ENCODE measurements at regions not wholly inside any gene's neighbourhood (a gene's known extent, or its start where the extent isn't known, plus 50 kb on each side); places are given as distances from the start of the nearest gene placed in this dataset.
"Not testable (repeated sequence)": the region's sequence is repeated elsewhere in the genome, so short reads cannot be mapped to it uniquely, and the experiment has no call there.

- no peak for FAIRE-seq
- DNase-seq (ENCODE audit: extremely low spot score, insufficient read length, low read depth), result no peak
Observed at GRCh38 chr9:102941868-102942267, 53.3 kb upstream of the CYLC2 start.

- DNase-seq (ENCODE audit: extremely low spot score, insufficient read length, low read depth), result no peak
- no peak for FAIRE-seq
Observed at GRCh38 chr9:102922526-102922925, 72.6 kb upstream of the CYLC2 start.

GRCh38 chr9:102911185-102911584 lies 83.9 kb upstream of the CYLC2 start:
- DNase-seq (ENCODE audit: extremely low spot score, insufficient read length, low read depth) (no peak), FAIRE-seq (no peak)

- not testable (repeated sequence) for DNase-seq (ENCODE audit: extremely low spot score, insufficient read length, low read depth); FAIRE-seq
Observed at GRCh38 chr9:102905795-102906194, 89.3 kb upstream of the CYLC2 start.

- FAIRE-seq (no peak), DNase-seq (ENCODE audit: extremely low spot score, insufficient read length, low read depth) (no peak)
Observed at GRCh38 chr9:102892025-102892424, 103.1 kb upstream of the CYLC2 start.

GRCh38 chr9:102888747-102889146 lies 106.4 kb upstream of the CYLC2 start:
- not testable (repeated sequence) for FAIRE-seq; DNase-seq (ENCODE audit: extremely low spot score, insufficient read length, low read depth)

GRCh38 chr9:102875687-102876086 lies 119.4 kb upstream of the CYLC2 start:
- FAIRE-seq (no peak), DNase-seq (ENCODE audit: extremely low spot score, insufficient read length, low read depth) (no peak)

- FAIRE-seq, result no peak
- DNase-seq (ENCODE audit: extremely low spot score, insufficient read length, low read depth), result no peak
Observed at GRCh38 chr9:102867488-102867887, 127.6 kb upstream of the CYLC2 start.

GRCh38 chr9:102862478-102862877 lies 132.7 kb upstream of the CYLC2 start:
- DNase-seq (ENCODE audit: extremely low spot score, insufficient read length, low read depth) (no peak), FAIRE-seq (no peak)

GRCh38 chr9:102855641-102856040 lies 139.5 kb upstream of the CYLC2 start:
- no peak for DNase-seq (ENCODE audit: extremely low spot score, insufficient read length, low read depth)
- no peak for FAIRE-seq

GRCh38 chr9:102845827-102846371 lies 149.2 kb upstream of the CYLC2 start:
- FAIRE-seq (no peak), DNase-seq (ENCODE audit: extremely low spot score, insufficient read length, low read depth) (no peak)

- FAIRE-seq (no peak), DNase-seq (ENCODE audit: extremely low spot score, insufficient read length, low read depth) (no peak)
Observed at GRCh38 chr9:102844716-102845115, 150.4 kb upstream of the CYLC2 start.

- DNase-seq (ENCODE audit: extremely low spot score, insufficient read length, low read depth) (no peak), FAIRE-seq (no peak)
Observed at GRCh38 chr9:102842423-102842822, 152.7 kb upstream of the CYLC2 start.

- FAIRE-seq, result no peak
- no peak for DNase-seq (ENCODE audit: extremely low spot score, insufficient read length, low read depth)
Observed at GRCh38 chr9:102841376-102841775, 153.8 kb upstream of the CYLC2 start.

GRCh38 chr9:102840335-102840734 lies 154.8 kb upstream of the CYLC2 start:
- FAIRE-seq (no peak), DNase-seq (ENCODE audit: extremely low spot score, insufficient read length, low read depth) (no peak)

GRCh38 chr9:102832814-102833213 lies 162.3 kb upstream of the CYLC2 start:
- no peak for DNase-seq (ENCODE audit: extremely low spot score, insufficient read length, low read depth)
- no peak for FAIRE-seq

- FAIRE-seq, result no peak
- no peak for DNase-seq (ENCODE audit: extremely low spot score, insufficient read length, low read depth)
Observed at GRCh38 chr9:102796244-102796643, 198.9 kb upstream of the CYLC2 start.

- FAIRE-seq, result no peak
- no peak for DNase-seq (ENCODE audit: extremely low spot score, insufficient read length, low read depth)
Observed at GRCh38 chr9:102795532-102795931, 199.6 kb upstream of the CYLC2 start.

GRCh38 chr9:102779356-102779755 lies 215.8 kb upstream of the CYLC2 start:
- DNase-seq (ENCODE audit: extremely low spot score, insufficient read length, low read depth), result no peak
- no peak for FAIRE-seq

GRCh38 chr9:102778746-102779145 lies 216.4 kb upstream of the CYLC2 start:
- DNase-seq (ENCODE audit: extremely low spot score, insufficient read length, low read depth) (no peak), FAIRE-seq (no peak)

GRCh38 chr9:102770704-102771103 lies 224.4 kb upstream of the CYLC2 start:
- no peak for FAIRE-seq
- no peak for DNase-seq (ENCODE audit: extremely low spot score, insufficient read length, low read depth)

- DNase-seq (ENCODE audit: extremely low spot score, insufficient read length, low read depth), result no peak
- FAIRE-seq, result no peak
Observed at GRCh38 chr9:102769307-102769706, 225.8 kb upstream of the CYLC2 start.

- FAIRE-seq, result no peak
- DNase-seq (ENCODE audit: extremely low spot score, insufficient read length, low read depth), result no peak
Observed at GRCh38 chr9:102768002-102768401, 227.1 kb upstream of the CYLC2 start.

Measured in GM18507 (cell line).